ENCODE measurements at regions not wholly inside any gene's neighbourhood (a gene's known extent, or its start where the extent isn't known, plus 50 kb on each side); places are given as distances from the start of the nearest gene placed in this dataset.
"Not testable (repeated sequence)": the region's sequence is repeated elsewhere in the genome, so short reads cannot be mapped to it uniquely, and the experiment has no call there.

DNA sequence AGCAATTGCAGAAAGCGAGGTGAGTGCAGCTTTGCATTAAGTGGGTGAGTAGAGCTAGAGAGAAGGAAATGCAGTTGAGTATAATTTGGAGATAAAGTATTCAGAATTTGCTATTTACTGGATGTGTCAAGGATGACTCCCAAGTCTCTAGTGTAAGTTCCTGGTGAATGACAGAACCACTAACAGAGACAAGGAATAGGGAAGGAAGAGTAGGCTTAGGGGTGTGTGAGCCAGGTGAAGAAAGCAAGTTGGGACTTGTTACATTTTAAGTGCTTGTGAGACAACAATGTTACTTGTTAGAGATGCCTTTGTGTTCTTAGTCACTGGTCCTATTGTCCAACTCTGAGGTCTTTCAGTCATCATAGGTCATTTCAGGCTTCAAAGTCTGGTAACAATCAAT lies 70.8 kb downstream of the TBC1D26 start:
- DNase-seq, result not testable (repeated sequence)

DNA sequence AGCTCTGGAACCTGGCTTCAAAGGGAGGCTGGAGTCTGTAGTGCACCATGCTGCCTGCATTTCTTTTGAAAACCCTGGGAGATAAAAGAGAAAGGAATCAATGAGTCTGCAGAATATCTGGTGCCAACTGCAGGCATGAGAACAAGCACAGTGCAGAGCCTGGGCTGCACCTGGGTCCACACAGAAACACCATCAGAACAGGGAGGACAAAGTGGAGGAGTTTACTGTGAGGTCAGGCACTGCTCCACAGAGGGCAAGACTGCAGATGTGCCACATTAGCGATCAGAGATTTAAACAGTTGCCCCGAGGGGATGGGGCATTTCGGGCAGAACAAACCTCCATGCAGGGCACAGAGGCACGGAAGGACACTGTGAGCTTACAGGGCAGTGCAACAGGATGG lies 74.7 kb downstream of the TBC1D26 start:
- not testable (repeated sequence) for DNase-seq

DNA sequence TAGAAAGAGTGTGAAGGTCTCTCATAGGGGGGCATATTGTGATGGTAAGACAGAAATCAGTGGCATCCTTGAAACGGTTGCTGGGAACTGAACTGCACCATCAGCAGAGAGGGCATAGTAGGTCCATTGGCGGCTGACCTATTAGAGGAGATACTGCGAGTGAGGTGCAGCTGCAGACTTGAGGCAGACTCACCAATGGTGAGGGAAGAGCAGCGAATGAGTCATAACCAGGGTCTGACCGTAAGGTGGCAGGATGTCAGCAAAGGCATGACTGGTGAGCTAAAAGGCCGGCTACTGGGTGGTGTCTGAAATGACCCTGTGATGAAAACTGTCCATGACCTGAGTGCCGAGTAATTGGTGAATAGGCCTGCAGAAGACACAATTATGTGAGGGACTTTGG lies 81.3 kb downstream of the TBC1D26 start:
- not testable (repeated sequence) for DNase-seq

DNA sequence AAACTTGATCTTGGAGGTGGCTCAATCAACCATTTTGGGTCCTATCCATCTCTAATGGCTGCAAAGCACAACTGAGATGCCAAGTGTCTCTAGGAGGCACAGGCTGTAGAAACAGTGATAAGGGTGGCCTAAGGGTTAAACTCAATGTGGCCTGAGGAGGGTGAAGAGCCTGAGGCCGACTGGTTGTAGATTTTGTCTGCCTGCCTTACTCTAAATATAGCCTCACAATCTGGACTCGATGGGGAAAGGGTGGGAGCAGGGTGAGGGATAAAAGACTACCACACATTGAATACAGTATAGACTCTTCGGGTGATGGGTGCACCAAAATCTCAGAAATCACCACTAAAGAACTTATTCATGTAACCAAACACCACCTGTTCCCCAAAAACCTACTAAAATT lies 81.9 kb downstream of the TBC1D26 start:
- not testable (repeated sequence) for DNase-seq

DNA sequence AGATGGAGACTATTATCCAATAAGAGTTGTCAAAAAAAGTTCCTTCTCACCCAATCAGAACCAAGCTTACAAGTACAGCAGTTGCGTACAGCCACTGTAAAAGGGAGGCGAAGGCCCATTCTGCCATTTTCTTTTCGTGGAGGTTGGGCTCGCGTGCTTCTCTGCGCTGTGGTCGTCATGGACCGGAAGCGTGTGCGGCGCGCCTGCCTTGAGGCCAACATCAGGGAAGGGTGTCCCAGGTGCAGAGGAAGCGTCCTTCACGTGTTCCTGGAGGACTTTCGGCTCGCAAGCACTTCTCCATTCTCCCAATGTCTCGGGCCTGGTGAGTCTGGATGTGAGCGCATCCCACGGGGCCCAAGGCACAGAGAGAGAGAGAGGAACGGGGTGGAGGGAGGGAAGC lies 85.8 kb downstream of the TBC1D26 start:
- not testable (repeated sequence) for DNase-seq

DNA sequence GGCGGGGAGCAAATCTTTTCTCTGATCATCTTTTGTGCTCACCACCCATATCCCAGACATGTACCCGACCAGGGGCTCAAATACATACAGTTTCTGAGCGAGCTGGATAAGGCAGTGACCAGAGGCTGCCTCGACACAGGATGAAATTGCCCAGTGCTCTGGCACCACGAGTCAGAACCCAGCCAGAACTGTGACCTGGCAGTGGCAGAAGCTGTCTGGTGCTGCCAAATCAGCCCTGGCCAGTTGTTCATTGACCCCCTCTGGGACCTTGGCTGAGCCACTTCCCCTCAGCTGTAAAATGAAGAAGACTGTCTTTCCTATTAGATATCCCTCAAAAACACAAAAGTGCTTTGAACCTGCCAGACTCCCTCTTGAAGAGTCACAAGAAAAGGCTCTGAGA lies 90.2 kb downstream of the TBC1D26 start:
- DNase-seq, result not testable (repeated sequence)

DNA sequence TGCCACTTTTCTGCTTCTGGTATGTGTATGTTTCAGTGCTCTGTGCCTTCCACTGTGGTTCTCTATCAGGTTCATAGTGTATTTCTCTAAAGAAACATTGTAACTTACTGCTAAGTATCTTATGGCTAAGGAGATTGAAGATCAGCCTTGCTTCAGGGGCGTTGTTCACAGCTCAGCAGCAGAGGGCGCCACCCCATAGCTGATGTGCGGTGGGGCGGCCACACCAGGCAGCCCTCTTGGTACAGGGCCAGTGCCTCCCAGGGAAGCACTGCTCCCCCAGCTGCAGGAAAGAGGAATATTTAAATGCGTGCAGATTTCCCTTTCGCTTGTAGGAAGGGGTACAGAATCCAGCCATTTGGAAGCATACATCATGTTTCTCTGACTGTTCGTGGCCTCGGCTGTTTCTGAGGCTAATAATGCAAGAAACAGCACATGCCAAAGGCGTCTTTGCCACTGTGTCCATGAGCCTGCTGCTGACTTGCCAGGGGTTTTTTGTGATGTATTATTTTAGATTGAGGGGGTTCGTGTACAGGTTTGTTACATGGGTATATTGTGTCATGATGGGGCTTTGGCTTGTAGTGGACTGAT lies 96.7 kb downstream of the TBC1D26 start:
- DNase-seq, result peak; percentile 83

DNA sequence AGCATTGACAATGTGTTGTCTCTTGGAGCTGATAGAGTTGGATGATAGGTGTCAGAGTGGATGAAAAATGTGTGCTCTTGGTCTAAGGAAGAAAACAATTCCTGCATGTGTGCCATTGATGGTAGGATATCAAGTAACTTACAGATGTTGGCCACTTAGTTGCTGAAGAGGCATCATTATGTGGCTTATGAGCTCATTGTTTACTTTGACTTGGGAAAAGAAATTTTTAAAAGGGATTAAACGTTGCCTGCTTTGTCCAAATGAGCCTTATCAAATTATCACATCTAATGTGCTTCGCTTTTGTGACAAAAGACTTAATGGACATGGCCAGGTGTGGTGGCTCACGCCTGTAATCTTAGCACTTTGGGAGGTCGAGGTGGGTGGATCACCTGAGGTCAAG lies 98.1 kb downstream of the TBC1D26 start:
- not testable (repeated sequence) for DNase-seq

DNA sequence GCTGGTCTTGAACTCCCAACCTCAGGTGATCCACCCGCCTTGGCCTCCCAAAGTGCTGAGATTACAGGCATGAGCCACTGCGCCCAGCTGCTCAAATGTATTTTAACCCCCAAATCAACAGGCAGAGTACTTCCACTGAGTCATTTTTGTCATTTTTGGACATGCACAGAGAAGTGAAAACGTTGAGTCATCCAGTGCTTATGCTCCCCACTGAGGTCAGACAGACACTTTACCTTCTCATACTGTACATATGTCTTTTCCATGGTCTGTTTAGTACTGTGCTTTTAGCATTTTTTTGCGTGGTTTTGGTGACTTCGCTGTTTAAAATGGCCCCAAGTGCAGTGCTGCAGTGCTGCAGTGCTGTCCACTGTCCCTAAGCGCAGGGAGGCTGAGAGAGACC lies 99.1 kb downstream of the TBC1D26 start:
- DNase-seq, result peak; percentile 31

DNA sequence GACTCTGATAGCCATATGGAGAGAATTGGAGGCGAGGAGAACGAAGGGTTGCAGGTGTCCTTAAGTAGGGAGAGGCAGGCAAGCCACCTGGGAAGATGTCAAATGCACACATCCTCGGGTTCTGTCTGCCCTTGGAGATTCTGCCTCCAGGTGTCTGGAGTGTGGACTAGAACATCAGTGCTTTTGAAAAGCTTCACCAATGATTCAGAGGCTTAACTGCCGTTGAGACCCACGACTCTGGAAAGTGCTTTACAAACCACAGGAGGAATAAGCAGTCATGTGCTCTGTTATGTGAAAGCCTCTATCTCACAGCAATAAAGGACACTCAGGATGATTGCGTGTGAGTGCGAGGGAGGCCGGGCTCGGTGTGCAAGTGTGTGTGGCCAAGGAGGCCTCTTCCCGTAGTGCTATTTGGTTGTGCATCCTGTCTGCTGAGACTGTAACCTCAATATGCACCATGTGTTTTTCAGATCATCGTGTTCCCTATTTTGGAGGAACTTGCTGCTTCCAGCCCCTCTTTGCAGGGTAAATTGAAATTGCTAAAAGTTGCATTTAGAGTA lies 100.9 kb downstream of the TBC1D26 start:
- DNase-seq, result peak; percentile 72

DNA sequence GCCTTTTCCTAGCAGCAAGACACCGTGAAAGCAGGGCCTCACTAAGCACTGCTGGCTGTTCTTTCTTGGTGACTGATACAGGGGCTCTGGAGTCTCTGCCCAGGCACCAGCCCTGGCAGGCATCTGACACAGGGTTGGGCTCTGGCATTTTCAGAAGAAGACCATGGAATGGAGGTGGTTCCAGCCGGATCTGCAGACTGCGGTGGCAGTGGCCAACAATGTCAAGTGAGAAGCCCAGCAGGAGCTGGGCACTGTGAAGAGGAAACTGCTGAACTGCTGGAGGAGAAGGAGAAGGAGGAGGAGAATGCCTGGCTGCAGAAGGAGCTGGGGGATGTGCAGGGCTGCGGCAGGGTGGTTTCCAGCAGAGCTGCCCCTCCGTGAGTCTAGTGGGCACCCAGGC lies 101.8 kb downstream of the TBC1D26 start:
- not testable (repeated sequence) for DNase-seq

DNA sequence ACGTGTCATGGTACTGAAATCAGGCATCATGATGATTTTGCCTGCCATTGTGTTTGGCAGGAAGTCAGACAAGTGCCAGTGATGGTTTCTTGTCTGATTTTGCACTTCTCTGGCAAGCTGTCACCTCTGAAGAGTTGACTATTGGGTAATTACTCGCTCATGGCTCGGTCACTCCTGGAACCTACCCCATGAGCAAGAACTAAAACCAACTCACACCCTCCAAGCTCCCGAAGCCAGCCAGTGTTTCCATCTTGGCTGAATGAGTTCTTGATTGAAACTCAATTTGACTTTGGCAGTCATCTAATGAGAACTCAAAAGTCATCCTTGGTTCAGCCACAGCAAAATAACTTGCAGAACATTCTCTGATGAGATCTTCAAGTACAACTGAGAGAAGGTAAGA lies 103.4 kb downstream of the TBC1D26 start:
- DNase-seq, result not testable (repeated sequence)

DNA sequence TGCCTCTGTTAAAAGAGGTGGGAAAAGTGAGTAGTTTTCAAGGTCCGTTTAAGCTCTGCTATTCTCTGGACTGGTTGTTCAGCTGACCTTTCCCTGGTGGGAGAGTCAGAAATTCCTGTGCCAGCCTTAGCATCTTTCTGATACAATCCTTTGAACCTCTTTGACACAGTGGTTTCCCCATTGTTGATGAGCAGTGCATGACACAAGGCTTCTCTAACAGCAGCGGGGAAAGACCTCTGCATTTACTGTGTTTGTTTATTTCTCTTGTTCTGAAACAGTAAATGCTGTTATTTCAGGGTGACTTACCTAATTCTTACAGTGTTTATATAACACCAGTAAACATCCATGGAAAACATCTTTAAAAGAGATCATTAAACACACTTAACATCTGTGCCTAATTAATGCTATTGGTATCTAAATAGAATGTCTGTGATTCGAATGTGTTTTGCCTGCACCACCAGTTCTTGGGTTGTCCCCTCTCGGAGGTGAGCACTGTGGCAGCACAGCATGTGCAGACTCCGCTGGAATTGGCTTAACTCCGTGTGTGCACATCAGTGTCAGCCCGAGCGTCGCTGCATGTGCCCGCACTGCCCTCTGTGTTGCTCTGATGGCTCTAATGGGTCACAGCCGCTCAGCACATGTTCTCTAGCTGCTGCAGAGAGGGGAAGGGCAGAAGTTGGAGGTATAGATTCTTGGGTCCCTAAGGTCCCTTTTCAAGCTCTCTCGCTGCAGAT lies 104.3 kb downstream of the TBC1D26 start:
- not testable (repeated sequence) for DNase-seq

DNA sequence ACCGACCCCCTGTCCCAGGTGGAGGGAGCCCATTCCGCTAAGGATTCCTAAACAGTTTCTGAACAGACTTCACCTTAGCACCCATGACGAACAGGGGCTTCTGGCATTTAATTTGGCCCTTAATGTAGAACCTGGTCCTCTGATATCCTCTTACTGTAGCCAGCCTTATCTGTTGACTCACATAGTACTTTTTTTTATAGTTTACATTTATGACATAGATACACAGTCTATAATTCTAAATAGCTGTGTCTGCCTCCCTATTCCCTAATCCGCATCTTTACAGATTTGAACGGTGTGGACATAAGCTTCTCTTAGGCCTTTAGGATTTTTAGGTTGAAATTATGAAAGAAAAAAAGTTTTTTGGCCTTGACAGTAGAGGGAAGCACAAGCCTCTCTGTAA lies 104.9 kb downstream of the TBC1D26 start:
- DNase-seq, result not testable (repeated sequence)

DNA sequence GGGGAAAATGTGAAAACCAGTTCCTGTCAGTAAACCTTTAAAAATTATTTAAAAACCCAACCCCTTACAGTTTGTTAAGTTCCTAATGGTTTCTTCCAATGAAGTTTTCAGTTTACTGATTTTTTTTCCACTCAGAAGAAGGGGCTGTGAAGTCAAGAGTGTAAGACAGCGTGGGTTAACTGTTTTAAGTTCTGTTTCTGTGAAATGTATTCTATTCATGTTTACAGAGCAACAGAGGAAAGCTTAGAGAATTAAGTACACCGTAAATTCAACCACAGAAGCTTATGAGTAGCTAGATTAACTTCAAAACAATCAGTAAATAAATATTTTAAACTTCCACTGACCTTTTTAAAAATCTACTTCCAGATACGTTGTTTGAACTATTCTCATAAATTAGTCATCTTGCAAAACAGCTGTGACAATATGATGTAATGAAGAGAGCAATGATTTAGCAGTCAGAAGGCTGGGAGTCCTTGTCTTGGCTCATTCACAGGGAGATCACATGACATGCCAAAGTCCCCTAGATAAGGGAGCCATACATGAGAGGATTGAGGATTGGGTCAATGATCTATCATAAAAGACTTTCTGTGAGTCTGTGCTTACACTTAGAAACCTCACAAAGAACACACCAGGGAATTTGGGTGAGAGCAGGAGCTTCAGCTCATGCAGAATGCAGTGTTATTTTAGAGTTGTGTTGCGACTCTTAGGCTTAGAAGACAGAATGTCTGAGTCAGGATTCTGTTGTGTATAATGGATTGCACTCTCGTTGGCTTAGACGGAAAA lies 97.3 kb upstream of the ADORA2B start:
- DNase-seq, result not testable (repeated sequence)

DNA sequence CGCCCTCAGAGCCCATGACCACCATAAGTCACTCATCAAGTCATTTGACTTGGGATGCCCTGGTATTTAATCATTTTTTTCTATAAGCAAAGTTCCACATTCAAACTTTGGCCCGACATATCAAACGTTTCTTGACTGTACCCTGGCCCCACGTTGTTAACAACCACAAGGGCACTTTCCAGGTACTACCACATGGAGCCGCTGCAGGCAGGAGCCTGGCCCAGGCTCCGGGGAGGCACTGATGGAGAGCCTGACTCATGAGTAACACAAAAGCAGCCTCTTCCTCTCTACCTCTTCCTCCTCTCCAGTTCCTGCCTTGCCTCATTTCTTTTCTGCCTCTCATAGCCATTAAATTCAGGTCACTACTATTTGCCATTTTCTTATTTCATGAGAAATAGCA lies 95.9 kb upstream of the ADORA2B start:
- DNase-seq, result peak; percentile 85

DNA sequence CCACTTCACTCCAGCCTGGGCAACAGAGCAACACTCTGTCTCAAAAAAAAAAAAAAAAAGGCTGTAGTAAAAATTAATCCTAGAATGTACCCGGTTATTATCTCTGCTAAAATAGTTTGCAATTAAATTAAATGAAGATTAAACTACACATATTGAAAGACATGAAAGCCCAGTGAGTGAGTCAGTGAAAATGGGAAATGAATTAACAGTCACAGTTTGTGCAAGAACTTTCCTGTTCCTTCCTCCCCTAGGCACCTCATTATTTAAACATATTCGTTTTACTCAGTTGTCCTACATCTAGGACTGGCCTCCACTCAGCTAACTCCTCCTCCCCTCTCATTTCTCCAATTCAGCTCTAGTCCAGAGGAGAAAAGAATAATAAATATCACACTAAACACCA lies 94.9 kb upstream of the ADORA2B start:
- not testable (repeated sequence) for DNase-seq

DNA sequence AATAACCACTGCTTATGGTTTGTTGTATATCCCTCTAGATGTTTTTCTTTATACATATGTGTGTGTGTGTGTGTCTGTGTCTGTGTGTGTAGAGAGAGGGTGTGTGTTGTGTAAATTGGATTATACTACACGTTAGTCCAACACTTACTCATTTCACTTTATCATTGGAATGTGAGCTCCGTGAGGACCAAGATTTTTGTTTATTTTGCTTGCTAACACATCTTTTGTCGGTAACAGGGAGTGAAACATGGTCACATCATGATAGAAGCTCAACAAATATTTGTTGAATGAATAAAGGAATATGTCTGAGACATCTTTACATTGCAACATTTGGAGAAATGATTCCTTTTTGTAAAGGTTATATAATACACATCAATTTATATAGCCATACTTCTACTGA lies 94.2 kb upstream of the ADORA2B start:
- not testable (repeated sequence) for DNase-seq

DNA sequence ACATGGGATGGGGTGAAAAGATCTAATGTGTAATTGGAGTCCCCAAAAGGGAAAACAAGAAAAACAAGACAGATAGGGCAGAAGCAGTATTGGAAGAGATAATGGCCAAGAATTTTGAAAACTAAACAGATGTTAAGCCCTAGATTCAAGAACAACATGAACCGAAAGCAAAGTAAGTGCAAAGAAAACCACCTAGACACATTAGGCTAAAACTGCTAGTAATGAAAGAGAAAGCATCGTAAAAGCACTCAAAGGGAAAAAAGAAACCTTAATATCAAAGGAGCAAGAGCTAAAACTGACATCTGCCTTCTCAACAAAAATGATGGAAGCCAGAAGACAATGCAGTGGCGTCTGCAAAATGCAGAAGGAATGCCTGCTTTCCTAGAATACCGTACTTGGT lies 92.1 kb upstream of the ADORA2B start:
- not testable (repeated sequence) for DNase-seq

DNA sequence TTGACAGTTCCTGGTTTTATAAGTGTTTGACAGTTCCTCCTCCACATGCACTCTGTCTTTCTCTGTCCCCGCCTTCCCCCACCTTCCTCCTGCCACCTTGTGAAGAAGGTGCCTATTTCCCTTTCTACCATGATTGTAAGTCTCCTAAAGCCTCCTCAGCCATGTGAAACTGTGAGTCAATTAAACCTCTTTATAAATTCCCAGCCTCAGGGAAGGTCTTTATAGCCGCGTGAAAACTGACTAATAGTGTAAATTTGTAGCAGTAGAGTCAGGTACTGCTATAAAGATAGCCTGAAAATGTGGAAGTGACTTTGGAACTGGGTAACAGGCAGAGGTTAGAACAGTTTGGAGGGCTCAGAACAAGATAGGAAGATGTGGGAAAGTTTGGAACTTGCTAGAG lies 88.7 kb upstream of the ADORA2B start:
- not testable (repeated sequence) for DNase-seq

DNA sequence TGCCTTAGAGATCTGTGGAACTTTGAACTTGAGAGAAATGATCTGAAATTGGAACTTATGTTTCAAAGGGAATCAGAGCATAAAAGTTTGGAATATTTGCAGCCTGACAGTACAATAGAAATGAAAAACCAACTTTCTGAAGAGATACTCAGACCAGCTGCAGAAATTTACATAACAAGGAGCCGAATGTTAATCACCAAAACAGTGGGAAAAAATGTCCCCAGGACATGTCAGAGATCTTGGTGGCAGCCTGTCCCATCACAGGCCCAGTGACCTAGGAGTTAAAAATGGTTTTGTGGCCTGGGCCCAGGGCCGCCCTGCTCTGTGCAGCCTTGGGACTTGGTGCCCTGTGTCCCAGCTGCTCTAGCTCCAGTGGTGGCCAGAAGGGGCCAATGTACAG lies 88.2 kb upstream of the ADORA2B start:
- DNase-seq, result not testable (repeated sequence)

DNA sequence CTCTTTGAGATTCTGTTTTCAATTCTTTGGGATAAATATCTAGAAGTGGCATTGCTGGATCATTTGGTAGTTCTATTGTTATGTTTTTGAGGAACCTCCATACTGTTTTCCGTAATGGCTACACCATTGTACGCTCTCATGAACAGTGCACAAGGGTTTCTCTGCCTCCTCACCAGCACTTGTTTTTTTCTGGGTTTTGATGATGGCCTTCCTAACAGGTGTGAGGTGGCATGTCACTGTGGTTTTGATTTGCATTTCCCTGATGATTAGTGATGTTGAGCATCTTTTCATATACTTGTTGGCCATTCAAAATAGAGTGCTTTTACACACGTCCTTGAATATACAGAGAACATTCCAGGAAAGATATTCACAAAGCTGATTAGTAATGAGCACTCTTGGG lies 86.8 kb upstream of the ADORA2B start:
- DNase-seq, result not testable (repeated sequence)

DNA sequence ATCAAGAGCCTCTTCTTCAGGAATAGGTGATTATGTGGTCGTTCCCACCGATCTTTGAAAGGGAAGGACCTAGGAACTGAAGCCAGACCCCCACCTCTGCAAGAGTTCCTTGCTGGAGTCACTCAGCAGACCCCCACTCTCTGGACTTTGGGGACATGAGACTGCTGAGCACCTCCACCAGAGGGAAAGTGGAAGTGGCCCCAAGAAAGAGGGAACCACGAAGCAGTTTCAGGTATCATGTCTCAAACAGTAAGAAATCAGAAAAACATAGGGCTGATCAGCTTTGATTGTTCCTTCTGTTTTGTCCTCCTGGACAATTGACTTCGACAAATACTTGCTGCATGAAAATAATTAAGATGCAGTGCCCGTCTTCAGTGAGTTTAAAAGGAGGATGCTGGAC lies 84.2 kb upstream of the ADORA2B start:
- DNase-seq, result not testable (repeated sequence)

DNA sequence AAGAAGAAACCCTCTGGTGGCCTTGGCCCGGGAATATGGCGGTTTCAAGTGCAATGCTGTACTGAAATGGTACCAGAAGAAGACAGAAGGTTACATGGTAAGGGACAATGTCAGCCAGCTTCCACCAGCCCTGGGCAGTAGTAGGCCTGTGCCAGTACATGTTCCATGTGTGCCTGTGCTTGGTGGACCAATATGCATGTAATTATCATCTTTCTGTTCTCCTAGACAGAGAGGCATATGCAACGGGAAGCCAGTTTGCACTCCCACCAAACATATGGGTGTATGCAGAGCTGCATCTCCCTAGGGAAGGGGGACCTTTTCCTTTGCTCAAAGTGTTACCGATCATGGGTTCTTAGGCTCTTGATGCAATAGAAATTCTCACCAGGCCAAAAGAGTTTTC lies 80.9 kb upstream of the ADORA2B start:
- DNase-seq, result not testable (repeated sequence)

Data from hematopoietic multipotent progenitor cell treated with erythropoietin and hydrocortisone succinate and interleukin-3 and kit ligand, for 4 days (in vitro differentiated cells).